Thyroid gland (tissue), 4 donors: ENCODE measurements at regions not wholly inside any gene's neighbourhood (a gene's known extent, or its start where the extent isn't known, plus 50 kb on each side); places are given as distances from the start of the nearest gene placed in this dataset.

Source experiments
- CTCF ChIP-seq, 6 experiments: fragments of 200-600 bp in 3 of 6; fragments of 450-650 bp in 3 of 6; sonication (generic) in 3 of 6; IDR thresholded peaks; one replicate each; pipeline ENCODE4 v1.5.1; 2016 to 2019; ENCODE audit warnings: antibody characterized with exemption in 6 of 6, mild to moderate bottlenecking in 2 of 6, inconsistent platforms in 1 of 6, moderate library complexity in 1 of 6
- POLR2A ChIP-seq, 2 donors: fragments of 450-650 bp; IDR thresholded peaks; one replicate each; pipeline ENCODE4 v1.6.1; 2017; ENCODE audit warnings: antibody characterized with exemption in 2 of 2, mild to moderate bottlenecking in 2 of 2, moderate library complexity in 1 of 2

GRCh38 chr6:102313699-102314098, 920.2 kb downstream of the GRIK2 start:
- TF ChIP-seq CTCF (IDR thresholded peaks at IDR 0.05) (no peak), POLR2A (IDR thresholded peaks at IDR 0.05) (no peak)
